NCI-H2081 (cell line): ENCODE measurements at regions not wholly inside any gene's neighbourhood (a gene's known extent, or its start where the extent isn't known, plus 50 kb on each side); places are given as distances from the start of the nearest gene placed in this dataset.
"Not testable (repeated sequence)": the region's sequence is repeated elsewhere in the genome, so short reads cannot be mapped to it uniquely, and the experiment has no call there.

Experiments
- DNase-seq, 2 experiments: peaks; one replicate each; lab custom pipeline; 2025; lab: John Stamatoyannopoulos, UW

DNA sequence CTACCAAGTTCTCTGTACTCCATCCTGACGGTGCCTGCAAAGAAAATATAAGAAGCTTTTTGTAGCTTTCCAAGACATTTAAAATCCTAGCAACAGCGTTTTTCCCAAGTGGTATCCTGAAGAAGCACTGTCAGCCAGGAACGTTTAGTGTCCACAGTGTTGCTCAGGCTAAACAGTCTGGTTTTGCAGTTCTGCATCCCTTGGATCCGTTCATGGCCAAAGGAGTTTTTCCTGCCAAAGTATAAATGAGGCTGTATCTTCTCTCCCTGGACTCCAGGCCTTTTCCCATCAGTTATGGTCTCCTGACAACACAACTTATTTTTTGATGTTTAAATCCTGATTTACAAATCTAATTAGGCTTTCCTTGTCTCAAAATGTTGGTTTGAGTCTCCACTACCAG, 925.8 kb downstream of the TLE1 start:
- no peak for DNase-seq

- DNase-seq, result no peak
These were observed 933.8 kb downstream of the TLE1 start for GRCh38 chr9:80755586-80755985.

DNA sequence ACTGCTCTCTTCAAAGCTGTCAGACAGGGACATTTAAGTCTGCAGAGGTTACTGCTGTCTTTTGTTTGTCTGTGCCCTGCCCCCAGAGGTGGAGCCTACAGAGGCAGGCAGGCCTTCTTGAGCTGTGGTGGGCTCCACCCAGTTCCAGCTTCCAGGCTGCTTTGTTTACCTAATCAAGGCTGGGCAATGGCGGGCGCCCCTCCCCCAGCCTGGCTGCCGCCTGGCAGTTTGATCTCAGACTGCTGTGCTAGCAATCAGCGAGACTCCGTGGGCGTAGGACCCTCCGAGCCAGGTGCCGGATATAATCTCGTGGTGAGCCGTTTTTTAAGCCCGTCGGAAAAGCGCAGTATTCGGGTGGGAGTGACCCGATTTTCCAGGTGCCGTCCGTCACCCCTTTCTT, 942.3 kb downstream of the TLE1 start:
- not testable (repeated sequence) for DNase-seq

DNA sequence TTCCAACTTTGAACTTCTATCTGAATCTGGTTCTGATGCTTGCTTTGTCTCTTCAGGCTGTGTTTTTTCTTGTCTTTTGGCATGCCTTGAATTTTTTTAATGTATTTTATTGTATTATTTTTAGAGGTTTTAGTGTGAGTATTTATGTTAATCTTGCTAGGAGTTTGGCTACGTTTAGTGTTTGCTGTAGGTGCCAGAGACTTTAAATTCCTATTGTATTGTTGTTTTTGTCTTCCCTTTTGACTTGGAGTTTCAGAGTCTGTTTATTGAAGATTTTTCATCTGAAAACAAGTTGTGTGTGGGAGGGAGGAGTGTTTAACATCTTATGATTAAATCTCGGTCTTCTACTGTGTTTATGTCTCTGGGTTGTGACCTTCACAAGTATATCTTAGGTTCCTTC, 956.8 kb downstream of the TLE1 start:
- no peak for DNase-seq

- DNase-seq, result no peak
These were observed 968.8 kb downstream of the TLE1 start for GRCh38 chr9:80720579-80720978.

- DNase-seq, result no peak
These were observed 982.2 kb downstream of the TLE1 start for GRCh38 chr9:80707120-80707519.

DNA sequence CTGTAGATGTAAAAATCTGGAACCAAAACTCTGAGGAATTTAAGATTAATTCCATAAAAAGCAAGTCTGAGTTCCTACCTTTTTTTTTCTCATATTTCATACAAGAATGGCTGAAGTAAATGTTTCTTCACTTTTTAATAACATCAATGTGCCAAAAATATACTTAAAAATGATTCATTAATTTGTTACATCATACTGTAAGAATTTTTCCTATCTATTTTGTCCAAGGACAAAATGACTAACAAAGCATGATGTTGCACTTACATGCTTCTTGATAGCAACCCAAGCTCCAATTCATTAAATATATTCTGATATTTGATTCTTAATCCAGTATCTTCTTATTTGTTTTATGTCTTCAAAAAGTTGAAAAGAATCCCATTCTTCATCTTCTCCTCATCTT, 988.3 kb downstream of the TLE1 start:
- DNase-seq, result no peak

DNA sequence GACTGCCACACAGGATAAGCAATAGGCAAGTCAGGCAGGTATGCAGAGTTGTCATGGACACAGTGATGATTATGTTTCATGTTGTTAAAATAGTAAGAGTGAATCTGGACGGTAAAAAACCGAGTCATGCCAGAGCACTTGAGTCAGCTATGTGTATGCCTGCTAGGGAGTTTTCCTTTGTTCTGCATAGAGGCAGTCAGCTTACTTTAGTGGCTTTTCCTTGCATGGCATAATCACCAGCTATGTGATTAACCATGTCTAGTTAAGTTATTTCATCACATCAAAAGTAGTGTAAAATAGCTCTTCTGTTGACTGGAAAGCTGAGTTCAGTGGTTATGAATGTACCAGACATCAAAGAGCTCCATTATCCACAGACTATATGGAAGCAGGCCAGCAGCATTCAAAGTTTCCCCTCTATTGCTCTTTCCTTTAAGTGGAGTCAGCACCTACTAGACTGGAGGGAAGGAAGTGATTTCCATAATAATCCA, 989.8 kb downstream of the TLE1 start:
- no peak for DNase-seq

DNA sequence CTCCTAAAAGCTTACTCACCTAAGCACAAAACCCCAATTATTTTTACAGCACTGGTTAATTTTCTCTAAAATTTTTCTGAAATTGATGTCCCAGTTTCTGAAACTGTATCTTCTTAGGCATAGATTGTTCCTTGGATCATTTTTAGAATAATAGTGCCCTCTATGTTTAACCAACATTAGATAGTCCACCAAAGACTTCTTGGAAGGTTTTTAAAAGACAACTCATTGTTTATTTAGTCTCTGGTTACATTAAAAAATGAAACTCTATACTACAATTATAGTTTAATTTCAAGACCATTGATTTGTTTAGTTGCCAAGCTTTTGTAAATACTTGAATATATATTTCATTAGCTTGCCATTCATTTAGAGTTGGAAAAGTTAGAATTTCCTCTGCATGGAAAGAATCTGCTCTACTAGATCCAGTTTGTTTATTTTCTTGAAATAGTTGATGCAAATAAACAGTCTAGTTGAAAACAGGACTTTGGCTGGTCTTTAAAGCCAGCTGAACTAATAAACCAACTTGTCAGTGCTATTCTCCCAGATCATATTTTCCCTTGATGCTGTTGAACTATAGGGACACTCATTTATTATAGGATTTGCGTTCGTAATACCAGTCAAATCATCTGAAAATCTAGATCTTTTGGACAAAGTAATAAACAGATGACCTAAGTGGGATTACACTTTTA, 990.5 kb downstream of the TLE1 start:
- DNase-seq, result no peak

DNA sequence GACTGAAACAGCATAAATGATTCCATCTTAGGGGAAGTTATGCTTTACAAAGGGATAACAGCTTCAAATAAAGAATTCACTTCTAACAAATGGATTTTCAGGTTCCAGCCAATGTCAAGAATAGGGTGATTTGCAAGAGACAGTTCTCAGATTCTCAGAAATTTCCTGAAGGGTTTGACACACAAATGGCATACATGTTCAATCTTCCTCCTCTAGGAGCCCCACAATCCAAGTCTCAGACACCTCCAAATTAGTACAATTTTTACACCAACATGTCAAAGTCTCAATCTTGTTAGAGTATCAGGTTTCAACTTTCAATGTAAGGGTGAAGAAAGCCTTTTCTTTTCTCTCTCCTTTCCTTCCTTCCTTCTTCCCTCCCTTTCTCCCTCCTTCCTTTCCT, 996.6 kb downstream of the TLE1 start:
- DNase-seq, result no peak

- DNase-seq, result no peak
These were observed 998.1 kb downstream of the TLE1 start for GRCh38 chr9:80691229-80691628.

DNA sequence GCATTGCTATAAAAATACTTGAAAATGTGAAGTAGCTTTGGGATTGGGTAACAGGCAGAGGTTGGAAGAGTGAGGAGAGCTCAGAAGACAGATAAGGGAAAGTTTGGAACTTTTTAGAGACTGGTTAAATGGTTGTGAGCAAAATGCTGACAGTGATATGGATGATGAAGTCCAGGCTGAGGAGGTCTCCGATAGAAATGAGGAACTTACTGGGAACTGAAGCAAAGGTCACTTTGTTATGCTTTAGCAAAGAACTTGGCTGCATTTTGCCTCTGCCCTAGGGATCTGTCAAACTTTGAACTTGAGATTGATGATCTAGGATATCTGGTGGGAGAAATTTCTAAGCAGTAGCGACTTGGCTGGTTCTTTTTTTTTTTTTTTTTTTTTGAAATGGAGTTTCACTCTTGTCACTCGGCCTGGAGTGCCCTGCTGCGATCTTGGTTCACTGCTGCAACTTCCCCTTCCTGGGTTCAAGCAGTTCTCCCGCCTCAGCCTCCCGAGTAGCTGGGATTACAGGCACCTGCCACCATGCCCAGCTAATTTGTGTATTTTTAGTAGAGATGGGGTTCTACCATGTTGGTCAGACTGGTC, 998.9 kb downstream of the TLE1 start:
- no peak for DNase-seq

- DNase-seq, result no peak
These were observed 1009.4 kb downstream of the TLE1 start for GRCh38 chr9:80679916-80680315.

GRCh38 chr9:80678906-80679305, 1010.4 kb downstream of the TLE1 start:
- DNase-seq, result no peak

- DNase-seq, result no peak
These were observed 1015.9 kb downstream of the TLE1 start for GRCh38 chr9:80673496-80673895.

- no peak for DNase-seq
These were observed 1023.9 kb downstream of the TLE1 start for GRCh38 chr9:80665479-80665878.

GRCh38 chr9:80664327-80665210, 1024.8 kb downstream of the TLE1 start:
- DNase-seq, result peak in 1 of 2 experiments; percentile 3

DNA sequence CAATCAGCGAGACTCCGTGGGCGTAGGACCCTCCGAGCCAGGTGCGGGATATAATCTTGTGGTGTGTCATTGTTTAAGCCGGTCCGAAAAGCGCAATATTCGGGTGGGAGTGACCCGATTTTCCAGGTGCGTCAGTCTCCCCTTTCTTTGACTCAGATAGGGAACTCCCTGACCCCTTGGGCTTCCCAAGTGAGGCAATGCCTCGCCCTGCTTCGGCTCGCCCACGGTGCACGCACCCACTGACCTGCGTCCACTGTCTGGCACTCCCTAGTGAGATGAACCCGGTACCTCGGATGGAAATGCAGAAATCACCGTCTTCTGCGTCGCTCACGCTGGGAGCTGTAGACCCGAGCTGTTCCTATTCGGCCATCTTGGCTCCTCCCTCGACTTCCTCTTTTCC, 1029.6 kb downstream of the TLE1 start:
- DNase-seq, result not testable (repeated sequence)

DNA sequence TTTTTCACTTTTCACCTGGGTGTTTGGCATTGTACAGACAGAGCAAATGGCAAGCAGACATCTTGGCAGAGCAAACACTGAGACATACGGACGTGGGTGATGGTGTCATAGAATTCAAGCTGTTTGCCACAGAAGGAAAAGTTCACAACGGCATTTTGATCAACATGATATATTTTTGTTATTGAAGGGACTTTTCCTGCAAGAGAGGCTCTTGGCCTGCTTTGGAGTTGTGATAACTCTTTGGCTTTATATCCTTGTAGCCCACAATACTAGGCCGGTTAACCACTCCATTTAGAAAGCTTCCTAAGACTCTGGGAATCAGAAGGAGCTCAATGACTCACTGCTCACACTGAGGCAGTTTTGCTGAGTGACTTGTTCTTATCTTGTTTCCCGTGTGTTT, 1038.3 kb downstream of the TLE1 start:
- DNase-seq, result no peak

DNA sequence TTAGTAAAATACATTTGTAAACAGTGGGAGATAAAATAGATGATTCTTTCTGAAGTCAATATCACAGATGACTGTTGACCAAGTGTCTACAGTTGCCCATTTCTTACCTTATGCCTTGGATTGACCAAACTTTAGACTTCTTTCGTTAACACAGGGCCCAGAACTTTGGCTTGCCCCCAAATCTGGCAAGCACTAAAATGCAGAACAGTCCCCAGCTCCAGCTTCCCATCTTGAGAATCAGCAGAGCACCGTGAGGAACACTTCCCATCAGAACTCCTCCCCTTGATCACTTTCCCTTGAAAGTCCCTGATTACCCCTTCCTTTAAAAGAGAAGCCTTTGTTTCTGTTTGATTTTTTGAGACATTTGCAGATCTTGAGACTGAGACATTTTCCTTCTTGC, 1039.9 kb downstream of the TLE1 start:
- DNase-seq, result no peak

- no peak for DNase-seq
These were observed 1040.3 kb downstream of the TLE1 start for GRCh38 chr9:80649001-80649420.

DNA sequence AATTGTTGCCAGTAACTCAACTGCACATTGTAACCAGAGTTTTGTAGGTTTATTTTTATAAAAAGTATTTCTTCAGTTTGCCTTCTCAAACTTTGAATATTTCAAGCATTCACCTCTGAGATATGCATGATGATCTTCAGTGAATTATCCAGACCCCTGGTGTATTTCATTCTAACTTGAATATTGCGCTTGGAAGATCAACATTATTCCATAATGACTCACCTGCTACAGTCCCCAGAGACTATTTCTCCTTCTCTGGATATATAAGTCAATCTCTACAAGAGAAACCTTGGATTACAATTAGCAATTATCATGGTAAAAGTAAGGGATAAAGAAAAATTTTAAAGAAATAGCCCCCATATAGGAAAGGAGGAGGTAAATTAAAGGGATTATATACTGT, 1041.0 kb downstream of the TLE1 start:
- DNase-seq, result no peak

- DNase-seq, result no peak
These were observed 1043.1 kb downstream of the TLE1 start for GRCh38 chr9:80646211-80646610.
